ENCODE measurements at regions not wholly inside any gene's neighbourhood (a gene's known extent, or its start where the extent isn't known, plus 50 kb on each side); places are given as distances from the start of the nearest gene placed in this dataset.
"Not testable (repeated sequence)": the region's sequence is repeated elsewhere in the genome, so short reads cannot be mapped to it uniquely, and the experiment has no call there.

DNA sequence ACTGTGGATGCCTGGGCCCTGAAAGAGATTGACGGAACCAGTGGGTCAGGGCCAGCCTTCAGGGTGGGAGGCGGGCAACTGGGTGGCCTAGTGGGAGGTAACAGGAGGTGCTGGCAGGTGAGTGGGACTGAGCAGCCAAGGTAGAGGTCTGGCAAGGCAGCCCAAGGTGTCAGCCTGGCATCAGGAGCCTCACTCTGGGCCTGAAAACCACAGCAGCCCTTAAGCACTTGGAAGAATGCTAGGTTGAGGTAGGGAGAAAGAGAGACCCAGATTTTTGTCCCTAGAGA, 315.8 kb upstream of the PRICKLE1 start:
- no peak for DNase-seq

DNA sequence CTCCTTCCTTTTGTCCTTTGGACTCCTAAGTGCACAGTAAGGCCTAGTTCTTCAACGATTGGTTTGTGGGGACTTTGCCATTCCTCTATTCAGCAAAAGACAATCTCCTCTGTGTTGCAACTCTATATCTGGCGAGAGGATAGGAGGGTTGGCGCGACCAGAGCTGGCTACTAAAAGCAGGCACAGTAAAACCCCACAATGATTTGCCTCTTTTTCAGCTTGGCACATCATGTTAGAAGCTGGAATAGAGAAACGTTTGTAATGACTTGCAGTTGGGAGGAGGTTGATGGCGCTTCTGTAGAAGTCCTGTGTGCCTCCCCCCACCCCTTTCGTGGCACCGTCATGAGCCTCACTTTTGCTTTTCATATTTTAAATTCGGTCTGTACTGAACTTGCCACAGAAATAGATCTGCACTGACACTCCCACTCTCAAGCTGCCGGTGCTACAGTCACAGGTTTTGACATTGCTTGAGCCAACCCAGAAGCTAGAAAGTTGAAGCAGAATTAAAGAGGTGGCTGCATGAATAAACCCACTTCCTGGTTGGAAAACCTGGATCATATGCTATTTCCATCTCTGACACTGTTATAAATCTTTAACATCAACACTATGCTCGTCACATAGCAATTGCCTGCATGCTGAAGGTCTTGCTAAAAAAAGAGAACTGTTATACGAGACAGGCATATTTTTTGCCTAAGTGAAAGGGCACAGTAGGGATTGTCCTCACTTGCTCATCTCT, 315.3 kb upstream of the PRICKLE1 start:
- DNase-seq = no peak

DNA sequence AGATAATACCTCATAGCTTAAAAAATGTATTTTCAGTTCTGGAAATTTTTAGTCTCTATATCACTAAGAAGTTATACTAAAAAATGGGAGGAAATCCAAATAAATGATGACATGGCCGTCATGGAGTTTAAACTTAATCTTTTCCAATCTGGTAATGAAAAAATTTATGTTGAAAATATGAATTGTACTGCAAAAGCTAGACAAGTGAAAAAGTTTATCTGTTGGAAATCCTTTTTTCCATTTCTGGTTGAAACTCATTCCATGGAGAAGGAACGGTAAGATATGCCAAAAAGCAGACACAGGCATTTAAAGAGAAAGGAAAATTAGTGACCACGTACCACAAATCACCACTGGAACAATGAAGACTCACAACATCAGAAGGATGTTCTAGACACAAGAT, 314.2 kb upstream of the PRICKLE1 start:
- no peak for DNase-seq

DNA sequence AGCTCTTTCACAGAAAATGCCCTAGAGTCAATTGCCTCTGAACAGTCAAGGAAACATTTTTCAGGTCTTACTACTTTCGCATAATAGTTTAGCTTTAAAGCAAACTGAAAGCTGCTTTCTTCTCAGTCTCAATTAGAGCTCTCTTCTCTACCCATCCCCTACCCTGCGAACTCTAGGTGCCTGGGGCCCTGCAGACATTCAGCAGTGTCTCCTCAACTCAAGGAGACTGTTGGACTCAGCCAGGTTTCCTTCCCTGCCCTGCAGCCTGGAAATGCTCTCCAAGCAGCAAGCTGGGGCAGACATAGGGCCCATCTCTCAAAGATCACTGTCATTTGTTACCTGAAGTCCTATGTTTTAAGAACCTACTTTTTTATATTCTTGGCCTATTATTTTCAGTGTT, 312.5 kb upstream of the PRICKLE1 start:
- DNase-seq = no peak

DNA sequence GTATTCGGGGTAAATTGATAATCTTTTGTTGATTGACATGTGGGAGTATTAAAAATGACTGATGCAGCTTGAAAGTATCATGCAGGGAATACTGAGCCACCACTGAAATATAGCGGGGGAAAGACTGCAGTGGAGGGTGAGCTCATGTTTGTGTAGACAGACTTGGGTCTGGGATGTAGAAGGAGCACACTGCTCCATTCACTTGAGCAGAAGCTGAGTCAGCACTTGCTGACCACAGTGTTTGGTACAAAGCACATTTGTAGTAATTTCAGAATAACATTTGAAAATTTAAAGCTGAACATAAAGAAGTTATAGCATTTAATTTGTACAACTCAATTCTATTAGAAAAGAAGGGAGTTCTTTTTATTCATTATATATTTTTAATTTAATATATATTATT, 304.3 kb upstream of the PRICKLE1 start:
- DNase-seq = no peak

DNA sequence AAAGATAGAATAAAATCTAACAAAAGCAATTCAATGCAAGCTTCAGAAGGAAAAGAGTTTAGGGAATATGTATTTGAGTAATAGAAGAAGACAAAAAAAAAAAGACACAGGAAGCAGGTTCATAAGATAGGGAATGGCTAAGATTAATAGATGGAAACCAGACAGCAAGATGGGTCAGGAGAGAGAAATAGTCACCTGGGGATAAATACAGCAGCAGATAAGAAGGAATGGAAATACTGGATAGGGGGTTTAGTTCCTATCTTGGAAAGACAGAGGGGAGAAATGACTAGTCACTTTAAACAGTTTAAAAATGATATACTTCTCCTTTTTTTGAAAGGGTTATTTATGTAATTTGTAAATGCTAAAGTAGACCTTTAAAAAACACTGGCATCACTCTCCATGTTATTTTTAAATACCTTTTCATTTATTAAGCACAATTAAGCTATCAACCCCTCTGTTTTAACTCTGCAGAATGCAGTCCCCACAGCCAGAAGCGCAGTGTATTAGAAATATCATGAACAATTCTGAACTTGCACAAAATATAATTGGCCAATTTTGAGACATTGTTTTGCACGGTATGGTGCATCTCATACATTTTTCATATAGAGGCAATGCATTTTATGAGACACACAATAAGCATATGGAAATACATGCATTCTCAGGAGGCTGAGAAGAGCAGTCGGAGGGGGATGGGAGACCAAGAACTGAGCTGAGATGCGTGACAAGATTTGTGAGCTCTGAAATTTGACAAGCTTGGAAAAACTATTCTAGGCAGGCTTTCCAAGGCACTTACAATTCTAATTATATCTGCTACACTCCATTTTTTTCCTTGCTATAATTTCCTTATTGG, 303.4 kb upstream of the PRICKLE1 start:
- no peak for DNase-seq

DNA sequence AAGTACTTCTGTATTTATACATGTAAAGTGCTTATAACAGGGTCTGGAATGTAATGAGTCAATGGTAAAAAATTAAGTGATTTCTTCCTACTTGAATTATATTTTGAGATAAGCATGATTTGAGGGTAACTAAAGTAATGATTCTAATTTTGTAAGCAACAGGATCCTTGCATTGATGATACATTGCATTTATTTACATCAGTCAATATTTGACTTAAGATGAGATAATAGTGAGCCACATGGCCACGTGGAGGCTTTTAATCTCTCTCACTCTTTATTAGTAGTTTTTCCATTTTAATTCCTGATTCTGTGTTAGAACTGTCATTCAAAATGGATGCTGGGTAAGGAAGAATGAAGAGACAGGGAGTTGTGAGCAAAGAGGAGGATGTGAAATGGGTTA, 298.1 kb upstream of the PRICKLE1 start:
- DNase-seq = no peak

DNA sequence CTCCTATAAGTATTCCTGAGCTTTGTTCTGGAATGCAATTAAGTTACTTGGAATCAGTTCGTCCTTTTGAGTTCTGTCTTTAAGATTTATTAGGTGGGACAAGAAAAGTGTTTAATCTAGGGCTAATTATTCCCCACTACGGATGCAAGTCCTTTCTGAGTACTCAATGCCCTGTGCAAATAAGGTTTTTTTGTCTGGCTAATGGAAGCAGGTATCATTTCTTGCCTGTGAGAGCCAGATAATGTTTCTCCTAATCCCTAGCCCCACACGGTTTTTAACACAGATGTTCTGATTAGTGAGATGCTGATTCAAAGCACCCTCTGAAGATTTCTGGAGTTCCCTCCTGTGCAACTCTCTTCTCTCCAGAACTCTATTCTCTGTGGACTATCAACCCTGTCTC, 296.6 kb upstream of the PRICKLE1 start:
- no peak for DNase-seq

DNA sequence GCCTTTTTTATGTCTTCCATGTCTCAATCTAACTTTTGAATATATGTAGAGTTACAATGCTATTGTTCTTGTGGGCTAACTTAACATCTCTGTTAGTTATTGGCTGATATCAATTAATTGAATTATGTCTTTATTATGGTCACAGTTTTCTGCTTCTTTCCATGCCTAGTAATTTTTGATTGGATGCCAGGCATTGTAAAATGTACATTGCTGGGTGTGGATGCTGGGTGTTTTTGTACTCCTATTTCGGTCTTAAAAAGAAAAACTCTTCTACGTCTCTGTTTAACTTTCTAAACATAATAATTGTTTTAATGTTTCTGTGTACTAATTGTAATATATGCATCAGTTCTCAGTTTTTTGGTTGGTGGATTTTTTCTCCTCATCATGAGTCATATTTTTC, 296.1 kb upstream of the PRICKLE1 start:
- no peak for DNase-seq

DNA sequence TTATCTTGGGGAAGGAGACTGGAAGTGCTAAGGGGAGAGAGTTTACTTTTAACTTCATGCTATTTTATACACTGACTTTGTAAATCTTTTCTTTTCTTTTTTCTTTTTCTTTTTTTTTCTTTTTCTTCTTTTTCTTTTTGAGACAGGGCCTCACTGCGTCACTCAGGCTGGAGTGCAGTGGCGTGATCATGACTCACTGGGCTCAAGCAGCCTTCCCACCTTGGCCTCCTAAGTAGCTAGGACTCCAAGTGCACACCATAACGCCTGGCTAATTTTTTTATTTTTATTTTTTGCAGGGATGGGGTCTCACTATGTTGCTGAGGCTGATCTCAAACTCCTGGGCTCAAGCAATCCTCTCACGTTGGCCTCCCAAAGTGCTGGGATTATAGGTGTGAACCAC, 294.6 kb upstream of the PRICKLE1 start:
- no peak for DNase-seq

DNA sequence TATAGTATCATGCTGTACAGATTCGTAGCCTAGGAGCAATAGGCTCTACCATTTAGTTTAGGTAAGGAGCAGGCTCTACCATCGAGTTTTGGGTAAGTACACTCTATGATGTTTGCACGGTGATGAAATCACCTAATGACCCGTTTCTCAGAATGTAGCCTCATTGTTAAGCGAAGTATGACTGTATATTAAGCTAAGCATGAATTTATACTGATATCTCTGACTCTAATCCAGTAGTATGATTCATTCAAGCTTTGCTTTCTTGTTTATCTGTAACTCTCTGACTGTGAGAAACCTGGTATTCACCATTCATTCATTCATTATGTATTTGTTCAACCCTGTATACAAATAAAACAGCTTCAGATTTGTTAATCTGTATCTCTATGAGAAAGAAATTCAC, 283.9 kb upstream of the PRICKLE1 start:
- no peak for DNase-seq

DNA sequence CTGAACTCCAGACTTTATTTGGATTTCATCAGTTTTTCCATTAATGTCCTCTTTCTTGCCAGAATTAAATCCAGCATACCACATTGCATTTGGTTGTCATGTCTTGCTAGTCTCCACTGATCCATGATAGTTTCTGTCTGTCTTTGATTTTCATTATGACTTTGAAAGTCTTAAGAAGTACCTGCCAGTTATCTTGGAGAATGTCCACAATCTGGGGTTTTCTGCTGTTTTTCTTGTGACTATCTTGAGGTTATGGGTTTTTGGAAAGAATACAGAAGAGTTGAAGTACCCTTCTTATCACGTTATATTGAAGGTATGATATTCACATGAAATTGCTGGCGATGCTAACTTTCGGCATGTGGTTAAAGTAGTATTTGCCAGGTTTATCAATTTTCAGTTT, 282.3 kb upstream of the PRICKLE1 start:
- no peak for DNase-seq

DNA sequence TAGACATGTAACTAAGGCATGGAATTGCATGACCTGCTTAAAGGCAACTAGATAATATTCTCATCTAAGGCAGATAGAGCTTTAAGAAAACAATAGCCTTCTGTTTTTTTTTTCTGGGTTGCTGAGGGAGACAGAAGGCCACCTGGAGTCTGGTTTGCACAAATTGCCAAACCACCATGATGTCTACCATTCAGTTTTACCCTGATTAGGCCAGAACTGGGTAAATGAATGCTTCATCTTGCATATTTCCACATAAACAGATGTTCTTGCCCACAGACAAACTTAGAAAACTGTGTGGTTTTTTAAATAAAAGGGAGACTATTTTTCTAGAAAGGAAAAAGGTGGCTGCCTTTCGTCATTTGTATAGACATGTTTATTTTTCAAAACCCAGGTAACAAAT, 278.7 kb upstream of the PRICKLE1 start:
- no peak for DNase-seq

DNA sequence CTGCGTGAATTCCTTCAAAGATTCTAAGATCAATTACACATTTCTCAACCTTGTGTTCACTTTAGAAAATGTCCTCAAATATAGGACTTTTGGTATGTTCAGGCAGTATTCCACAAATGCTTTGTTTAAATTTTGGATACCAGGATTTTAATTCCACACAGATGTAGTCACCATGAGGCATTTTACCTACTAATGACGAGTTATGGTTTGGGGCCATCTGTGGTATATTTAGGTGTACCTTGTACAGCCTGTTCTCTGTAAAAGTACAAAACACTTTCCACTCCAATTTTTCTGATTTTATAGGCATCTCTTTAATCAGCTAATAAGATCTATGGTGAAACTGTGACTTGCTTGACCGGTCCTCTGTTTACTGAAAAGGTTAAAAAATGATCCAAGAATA, 275.7 kb upstream of the PRICKLE1 start:
- DNase-seq = no peak

DNA sequence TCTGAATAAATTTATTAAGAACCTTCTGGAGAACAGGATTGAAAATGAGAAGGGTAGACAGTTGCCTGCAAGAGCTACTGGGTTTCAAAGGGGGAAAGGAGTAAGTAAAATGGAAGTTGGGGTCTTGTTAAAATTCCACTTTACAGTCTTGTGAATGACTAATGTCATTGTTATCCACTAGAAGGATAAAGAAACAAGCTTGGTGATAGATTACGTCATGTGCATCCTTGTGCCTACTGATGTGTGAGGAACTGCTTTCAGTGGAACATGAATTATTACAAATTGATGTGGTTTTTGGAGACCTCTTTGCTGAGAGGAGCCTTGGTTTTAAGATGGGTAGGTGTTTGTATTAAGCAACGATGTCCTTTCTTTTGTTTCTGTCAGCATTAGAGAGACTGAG, 272.5 kb upstream of the PRICKLE1 start:
- DNase-seq = no peak

DNA sequence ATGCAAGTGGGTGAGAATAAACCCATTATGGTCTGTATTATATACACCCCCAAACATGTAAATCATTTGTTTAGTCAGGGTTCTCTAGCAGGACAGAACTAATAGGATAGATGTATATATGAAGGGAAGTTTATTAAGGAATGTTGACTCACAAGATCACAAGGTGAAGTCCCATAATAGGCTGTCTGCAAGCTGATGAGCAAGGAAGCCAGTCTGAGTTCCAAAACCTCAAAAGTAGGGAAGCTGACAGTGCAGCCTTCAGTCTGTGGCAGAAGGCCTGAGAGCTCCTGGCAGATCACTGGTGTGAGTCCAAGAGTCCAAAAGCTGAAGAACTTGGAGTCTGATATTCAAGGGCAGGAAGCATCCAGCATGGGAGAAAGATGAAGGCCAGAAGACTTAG, 270.8 kb upstream of the PRICKLE1 start:
- not testable (repeated sequence) for DNase-seq

DNA sequence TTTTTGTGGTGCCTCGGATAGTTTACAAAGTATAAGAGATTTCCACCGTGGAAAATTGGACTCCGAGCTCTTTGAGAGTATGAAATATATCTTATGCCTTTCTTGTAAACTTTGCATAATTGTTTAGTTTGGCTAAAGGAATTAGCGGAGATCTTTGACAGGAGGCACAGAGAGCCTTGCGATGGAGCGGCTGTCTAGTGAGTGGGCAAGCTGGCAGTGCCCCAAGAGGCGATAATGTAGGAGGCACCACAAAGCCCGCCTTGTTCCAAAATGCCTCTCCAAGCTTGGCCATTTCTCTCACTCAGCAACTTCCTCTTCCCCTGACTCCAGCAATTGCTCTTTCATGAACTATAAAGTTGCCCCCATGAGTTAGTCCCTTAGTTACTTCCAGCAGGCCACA, 270.1 kb upstream of the PRICKLE1 start:
- no peak for DNase-seq

DNA sequence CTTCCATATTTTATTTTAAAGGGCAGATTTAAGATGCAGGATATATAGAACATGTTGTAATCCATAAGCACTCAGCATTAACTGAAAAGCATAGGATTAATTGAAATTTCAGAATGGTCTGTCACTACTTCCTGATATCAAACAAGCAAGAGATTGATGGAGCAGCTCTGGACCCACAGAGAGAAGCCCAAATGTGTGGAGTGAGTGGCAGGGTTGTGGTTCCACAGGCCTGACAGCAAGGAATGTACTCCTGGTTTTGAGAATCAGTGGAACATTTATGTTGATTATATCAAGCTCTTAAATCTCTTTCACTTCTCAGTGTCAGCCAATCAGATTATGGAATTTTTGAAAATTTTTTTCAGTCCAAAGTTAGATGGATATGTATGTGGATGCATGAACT, 267.6 kb upstream of the PRICKLE1 start:
- DNase-seq = no peak

DNA sequence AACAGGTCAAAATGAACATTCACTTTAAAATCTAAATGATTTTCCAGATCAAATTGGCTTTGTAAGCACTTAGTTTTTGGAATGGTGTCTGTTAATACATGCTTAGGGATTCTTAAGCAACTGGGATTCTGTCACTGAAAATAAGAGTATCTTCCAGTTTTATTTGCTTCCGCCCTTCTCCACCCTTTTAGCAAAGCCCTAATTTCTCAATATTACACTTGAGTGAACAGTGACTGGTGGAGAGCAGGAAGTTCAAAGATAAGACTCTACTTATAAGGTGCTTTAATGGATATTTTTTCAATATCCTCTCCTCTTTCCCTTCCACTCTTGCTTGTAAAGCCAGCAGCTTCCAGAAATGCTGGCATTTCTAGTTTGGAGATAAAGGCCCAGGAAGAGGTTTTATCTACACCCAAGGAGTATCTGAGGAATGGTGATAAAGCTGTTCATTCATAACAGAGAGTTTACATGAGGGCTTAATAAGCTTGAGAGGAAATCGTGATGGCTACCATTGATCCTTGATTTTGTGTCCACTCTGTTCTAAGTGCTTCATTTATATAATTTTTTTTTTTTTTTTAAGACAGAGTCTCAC, 265.9 kb upstream of the PRICKLE1 start:
- DNase-seq = no peak

DNA sequence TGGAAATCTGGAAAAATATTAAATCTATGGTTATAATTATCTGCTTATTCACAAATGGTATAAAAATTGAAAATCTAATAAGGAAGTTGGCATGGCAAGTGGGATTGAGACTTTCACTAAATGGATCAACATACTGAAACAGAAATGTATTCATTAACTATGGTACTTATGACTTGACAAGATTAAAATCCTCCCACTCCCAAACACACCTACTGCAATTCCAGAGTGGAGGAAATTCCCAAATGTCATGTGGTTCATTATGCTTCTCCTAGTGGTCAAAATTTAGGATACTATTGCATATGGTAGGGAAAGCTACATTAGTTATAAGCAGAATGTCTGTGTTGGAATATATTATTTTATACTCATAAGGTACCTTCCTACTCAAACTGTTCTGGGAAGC, 265.3 kb upstream of the PRICKLE1 start:
- DNase-seq = no peak

DNA sequence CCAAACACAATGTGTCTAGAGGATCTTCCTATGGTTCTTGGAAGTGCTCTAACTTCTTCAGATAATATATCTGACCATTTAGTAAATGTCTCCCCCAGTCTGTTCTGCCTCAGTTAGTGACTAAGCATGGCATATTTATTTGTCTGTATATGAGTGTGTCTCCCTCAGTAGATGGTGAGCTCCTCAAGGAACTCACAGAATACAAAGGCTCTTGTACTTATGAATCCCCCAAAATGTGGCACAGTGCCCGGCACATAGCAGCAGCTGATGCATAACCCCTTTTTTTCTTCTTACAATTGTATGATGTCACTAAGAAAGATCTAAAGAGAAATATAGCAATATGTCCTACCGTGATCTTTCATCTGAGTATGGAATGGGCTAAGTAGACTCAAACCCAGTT, 264.7 kb upstream of the PRICKLE1 start:
- no peak for DNase-seq

DNA sequence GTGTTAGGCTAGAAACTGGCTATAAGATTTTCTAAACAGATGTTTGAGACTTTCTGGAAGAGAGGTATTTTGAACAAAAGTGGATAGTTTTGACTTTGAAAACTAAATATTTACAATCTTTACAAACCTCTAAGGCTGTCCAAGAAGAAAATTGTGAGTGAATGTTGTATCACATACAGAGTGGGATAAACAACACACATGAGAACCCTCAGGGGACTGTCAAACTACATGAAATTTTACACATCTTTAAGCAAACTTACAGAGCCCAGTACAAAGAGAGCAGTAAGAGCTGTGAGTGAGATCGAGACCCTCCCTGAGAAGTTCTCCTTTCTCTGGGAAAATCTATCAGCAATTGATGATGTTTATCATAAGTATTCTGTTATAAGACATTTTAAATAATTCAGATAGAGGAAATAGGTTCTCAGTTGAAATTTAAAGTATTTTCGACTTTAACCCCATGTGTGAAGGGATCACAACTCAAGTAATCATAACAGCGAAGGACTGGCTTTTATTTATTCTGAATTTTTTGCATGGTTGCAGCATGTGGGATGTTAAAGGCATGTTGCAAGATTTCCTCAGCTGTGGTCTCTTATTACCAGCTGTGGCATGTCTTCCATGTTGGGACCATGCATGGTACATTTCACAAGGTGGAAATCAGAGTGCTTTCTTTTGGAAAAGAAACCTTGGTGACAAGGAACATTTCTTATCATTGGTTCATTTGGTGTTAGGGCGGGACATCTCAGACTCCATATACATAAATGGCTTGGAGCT, 264.0 kb upstream of the PRICKLE1 start:
- DNase-seq = no peak

DNA sequence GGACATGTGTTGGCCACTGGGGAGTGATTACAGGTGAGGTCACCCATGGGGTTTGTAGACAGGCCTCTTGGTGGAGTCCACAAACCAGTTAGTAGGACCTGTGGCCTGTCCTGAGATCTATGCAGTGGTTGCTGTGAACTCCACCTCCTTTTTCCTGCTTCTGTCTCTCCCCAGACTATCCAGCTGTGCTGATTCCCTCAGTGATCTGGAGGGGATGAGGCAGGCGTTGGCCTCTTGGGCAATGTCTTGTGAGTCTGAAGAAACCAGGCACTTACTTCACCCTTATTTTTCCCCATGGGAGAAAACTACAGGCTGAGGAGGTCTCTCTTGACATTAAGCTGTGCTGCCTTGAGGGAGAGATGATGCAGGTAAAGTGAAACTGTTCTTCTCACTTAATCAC, 257.2 kb upstream of the PRICKLE1 start:
- DNase-seq = no peak

DNA sequence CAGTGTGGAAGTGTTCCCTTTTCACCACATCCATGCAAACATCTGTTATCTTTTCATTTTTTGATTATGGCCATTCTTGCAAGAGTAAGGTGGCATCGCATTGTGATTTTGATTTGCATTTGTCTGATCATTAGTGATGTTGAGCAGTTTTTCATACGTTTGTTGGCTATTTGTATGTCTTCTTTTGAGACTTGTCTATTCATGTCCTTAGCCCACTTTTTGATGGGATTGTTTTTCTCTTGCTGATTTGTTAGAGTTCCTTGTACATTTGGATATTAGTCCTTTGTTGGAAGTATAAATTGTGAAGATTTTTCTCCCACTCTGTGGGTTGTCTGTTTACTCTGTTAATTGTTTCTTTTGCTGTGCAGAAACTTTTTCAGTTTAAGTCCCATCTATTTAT, 244.5 kb upstream of the PRICKLE1 start:
- DNase-seq = no peak
